HG03565 (cell line): ENCODE measurements at regions not wholly inside any gene's neighbourhood (a gene's known extent, or its start where the extent isn't known, plus 50 kb on each side); places are given as distances from the start of the nearest gene placed in this dataset.
"Not testable (repeated sequence)": the region's sequence is repeated elsewhere in the genome, so short reads cannot be mapped to it uniquely, and the experiment has no call there.

Experiments used
- ATAC-seq: cut with Tn5 transposase; IDR thresholded peaks from one replicate; pipeline ENCODE4 v1.9.1; 2021; ENCODE audit warnings: mild to moderate bottlenecking, moderate library complexity; ENCODE audit not compliant: unreplicated experiment

GRCh38 chr3:64393193-64393592 lies 167.9 kb upstream of the PRICKLE2 start:
- ATAC-seq: no peak

GRCh38 chr3:64392001-64392400 lies 166.7 kb upstream of the PRICKLE2 start:
- ATAC-seq: no peak

GRCh38 chr3:64390893-64391292 lies 165.6 kb upstream of the PRICKLE2 start:
- no peak for ATAC-seq

GRCh38 chr3:64388886-64389285 lies 163.6 kb upstream of the PRICKLE2 start:
- no peak for ATAC-seq

- no peak for ATAC-seq
These were observed 162.4 kb upstream of the PRICKLE2 start for GRCh38 chr3:64387688-64388087.

- ATAC-seq: no peak
These were observed 160.0 kb upstream of the PRICKLE2 start for GRCh38 chr3:64385277-64385676.

- no peak for ATAC-seq
These were observed 159.3 kb upstream of the PRICKLE2 start for GRCh38 chr3:64384561-64384960.

- ATAC-seq: no peak
These were observed 156.9 kb upstream of the PRICKLE2 start for GRCh38 chr3:64382153-64382552.

GRCh38 chr3:64381367-64381766 lies 156.1 kb upstream of the PRICKLE2 start:
- no peak for ATAC-seq

- no peak for ATAC-seq
These were observed 155.3 kb upstream of the PRICKLE2 start for GRCh38 chr3:64380546-64380945.

- ATAC-seq: no peak
These were observed 154.0 kb upstream of the PRICKLE2 start for GRCh38 chr3:64379221-64379620.

- no peak for ATAC-seq
These were observed 152.7 kb upstream of the PRICKLE2 start for GRCh38 chr3:64377942-64378341.

GRCh38 chr3:64375737-64376136 lies 150.5 kb upstream of the PRICKLE2 start:
- no peak for ATAC-seq

GRCh38 chr3:64369390-64369789 lies 144.1 kb upstream of the PRICKLE2 start:
- ATAC-seq: no peak

- no peak for ATAC-seq
These were observed 143.2 kb upstream of the PRICKLE2 start for GRCh38 chr3:64368257-64369020.

- ATAC-seq: no peak
These were observed 140.6 kb upstream of the PRICKLE2 start for GRCh38 chr3:64365877-64366276.

GRCh38 chr3:64363842-64364241 lies 138.6 kb upstream of the PRICKLE2 start:
- ATAC-seq: no peak

- no peak for ATAC-seq
These were observed 136.9 kb upstream of the PRICKLE2 start for GRCh38 chr3:64361962-64362735.

- ATAC-seq: not testable (repeated sequence)
These were observed 135.8 kb upstream of the PRICKLE2 start for GRCh38 chr3:64361036-64361435.

- no peak for ATAC-seq
These were observed 135.0 kb upstream of the PRICKLE2 start for GRCh38 chr3:64360280-64360679.

- ATAC-seq: no peak
These were observed 134.5 kb upstream of the PRICKLE2 start for GRCh38 chr3:64359735-64360134.

- ATAC-seq: no peak
These were observed 133.6 kb upstream of the PRICKLE2 start for GRCh38 chr3:64358853-64359252.
